ENCODE measurements at regions not wholly inside any gene's neighbourhood (a gene's known extent, or its start where the extent isn't known, plus 50 kb on each side); places are given as distances from the start of the nearest gene placed in this dataset.
A peak's percentile ranks its signal among the peaks of the same experiment; 100 is the strongest.

DNA sequence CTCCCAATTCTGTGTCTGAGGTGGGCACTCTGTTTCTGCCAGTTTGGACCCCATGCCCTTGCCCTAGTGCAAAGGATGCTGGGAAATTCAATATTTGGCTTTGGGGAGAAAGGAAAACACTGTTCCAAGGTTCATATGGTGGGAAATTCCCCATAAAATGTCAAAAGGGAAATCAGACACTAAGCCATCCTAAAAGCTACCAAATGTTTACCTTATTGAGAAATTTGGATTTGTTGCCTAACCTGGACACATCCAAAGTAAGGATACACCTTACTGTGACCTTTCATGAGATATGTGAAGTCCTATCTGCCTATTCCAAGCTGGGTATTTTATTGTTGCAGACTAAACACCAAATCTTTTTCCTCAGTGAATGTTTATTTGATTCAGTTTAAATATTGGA, 109.1 kb downstream of the CYP26A1 start:
- Histone ChIP-seq H3K27me3 (replicated peaks in 1 of 7) (no peaks in the 10 kb centered on the region), H3K36me3 (no peaks in the 10 kb centered on the region), H3K4me1 (peaks cover 0 to 11% (median 0%) of the 10 kb centered on the region in 6 donors), H3K9me3 (no peaks in the 10 kb centered on the region), H3K27ac (peak overlapping the region in 2 of 8 donors; percentile 1 to 21), H3K4me3 (no peak overlapping the region)
- intact Hi-C loops (cut with DNase I; ENCODE audit: low total_unique reads) = no loop called here
- DNase-seq = no peak
- TF ChIP-seq POLR2A (IDR thresholded peaks at IDR 0.05) (no peak), POLR2AphosphoS5 (IDR thresholded peaks at IDR 0.05) (no peak), CTCF (IDR thresholded peaks at IDR 0.05 in 8 of 11, conservative IDR thresholded peaks at IDR 0.05 in 3 of 11) (no peak)

GRCh38 chr10:93186653-93187052, 113.0 kb downstream of the CYP26A1 start:
- TF ChIP-seq POLR2A (IDR thresholded peaks at IDR 0.05) = no peak
- no peak for TF ChIP-seq CTCF (IDR thresholded peaks at IDR 0.05 in 8 of 11, conservative IDR thresholded peaks at IDR 0.05 in 3 of 11)
- TF ChIP-seq POLR2AphosphoS5 (IDR thresholded peaks at IDR 0.05) = no peak
- Histone ChIP-seq H3K27ac (no peak overlapping the region), H3K36me3 (no peaks in the 10 kb centered on the region), H3K9me3 (no peaks in the 10 kb centered on the region), H3K4me3 (no peak overlapping the region), H3K4me1 (peaks cover 0 to 11% (median 0%) of the 10 kb centered on the region in 6 donors), H3K27me3 (replicated peaks in 1 of 7) (no peaks in the 10 kb centered on the region)
- WGBS, 5 donors = 65 to 87% (median 79%) methylated on average over 2 of the region's 2 CpGs
- intact Hi-C loops (cut with DNase I; ENCODE audit: low total_unique reads) = no loop called here
- no peak for DNase-seq

DNA sequence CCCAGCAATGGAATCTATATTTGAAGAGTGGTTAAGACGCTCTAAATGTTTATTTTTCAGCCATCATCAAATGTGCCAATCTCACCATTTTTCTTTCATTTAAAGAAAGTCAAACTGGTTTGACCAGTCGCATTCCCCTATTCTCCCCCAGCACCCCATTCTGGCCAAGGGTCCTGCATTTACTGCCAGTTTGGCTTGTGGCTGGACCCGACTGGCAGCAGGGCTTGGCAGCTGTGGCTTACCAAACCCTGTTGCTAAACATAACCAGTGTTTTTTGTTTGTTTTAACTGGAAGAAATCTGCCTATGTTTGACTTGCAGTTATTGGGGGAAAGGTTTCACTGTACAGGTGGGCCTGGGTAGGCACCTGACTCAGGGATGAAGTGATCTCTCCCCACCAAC, 116.3 kb downstream of the CYP26A1 start:
- 74 to 90% (median 88%) methylated on average over 3 of the region's 3 CpGs for WGBS, 5 donors
- H3K9me3 ChIP-seq = no peaks in the 10 kb centered on the region
- intact Hi-C loops (cut with DNase I; ENCODE audit: low total_unique reads) = no loop called here
- H3K27ac ChIP-seq = no peak overlapping the region
- TF ChIP-seq POLR2AphosphoS5 (IDR thresholded peaks at IDR 0.05) (no peak), CTCF (IDR thresholded peaks at IDR 0.05 in 8 of 11, conservative IDR thresholded peaks at IDR 0.05 in 3 of 11) (no peak)
- DNase-seq = no peak
- no peak overlapping the region for H3K4me3 ChIP-seq
- H3K4me1 ChIP-seq = peaks cover 0 to 11% (median 0%) of the 10 kb centered on the region in 6 donors
- H3K27me3 ChIP-seq (replicated peaks in 1 of 7) = no peaks in the 10 kb centered on the region
- H3K36me3 ChIP-seq = no peaks in the 10 kb centered on the region

DNA sequence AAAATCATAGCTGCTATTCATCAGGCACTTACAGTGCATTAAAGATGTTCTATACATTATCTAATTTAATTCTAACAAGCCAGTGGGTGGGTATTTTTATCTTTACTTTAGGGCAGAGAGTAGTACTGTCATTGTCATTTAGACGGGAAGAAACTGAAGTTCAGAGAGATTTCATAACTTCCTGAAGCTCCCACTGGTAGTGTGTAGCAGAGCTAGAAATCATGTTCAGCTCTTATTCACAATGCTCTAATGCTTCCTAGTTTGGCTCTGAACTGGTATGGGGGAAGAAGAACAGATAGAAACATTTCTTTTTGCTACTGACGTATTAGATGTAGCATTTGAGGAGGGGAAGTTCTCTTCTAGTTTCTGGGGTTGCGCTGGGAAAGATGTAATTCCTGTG, 116.7 kb downstream of the CYP26A1 start:
- 22 to 39% (median 35%) methylated on average over 3 of the region's 3 CpGs for WGBS, 5 donors
- TF ChIP-seq CTCF (IDR thresholded peaks at IDR 0.05 in 8 of 11, conservative IDR thresholded peaks at IDR 0.05 in 3 of 11) = no peak
- TF ChIP-seq POLR2A (IDR thresholded peaks at IDR 0.05) = no peak
- no peak overlapping the region for H3K27ac ChIP-seq
- DNase-seq = no peak
- H3K27me3 ChIP-seq (replicated peaks in 1 of 7) = no peaks in the 10 kb centered on the region
- no peaks in the 10 kb centered on the region for H3K36me3 ChIP-seq
- peaks cover 0 to 11% (median 0%) of the 10 kb centered on the region in 6 donors for H3K4me1 ChIP-seq
- no peak overlapping the region for H3K4me3 ChIP-seq
- no peaks in the 10 kb centered on the region for H3K9me3 ChIP-seq
- intact Hi-C loops (cut with DNase I; ENCODE audit: low total_unique reads) = no loop called here
